GM21423 (cell line): ENCODE measurements at regions not wholly inside any gene's neighbourhood (a gene's known extent, or its start where the extent isn't known, plus 50 kb on each side); places are given as distances from the start of the nearest gene placed in this dataset.
"Not testable (repeated sequence)": the region's sequence is repeated elsewhere in the genome, so short reads cannot be mapped to it uniquely, and the experiment has no call there.

ENCODE experiments used
- ATAC-seq: cut with Tn5 transposase; IDR thresholded peaks from one replicate; pipeline ENCODE4 v1.9.1; 2021; ENCODE audit warnings: mild to moderate bottlenecking, moderate library complexity; ENCODE audit not compliant: unreplicated experiment

- ATAC-seq, result no peak
Measured at GRCh38 chrX:13518126-13518525, 51.3 kb upstream of the EGFL6 start.

- ATAC-seq, result no peak
Measured at GRCh38 chrX:13515211-13515930, 54.0 kb upstream of the EGFL6 start.

DNA sequence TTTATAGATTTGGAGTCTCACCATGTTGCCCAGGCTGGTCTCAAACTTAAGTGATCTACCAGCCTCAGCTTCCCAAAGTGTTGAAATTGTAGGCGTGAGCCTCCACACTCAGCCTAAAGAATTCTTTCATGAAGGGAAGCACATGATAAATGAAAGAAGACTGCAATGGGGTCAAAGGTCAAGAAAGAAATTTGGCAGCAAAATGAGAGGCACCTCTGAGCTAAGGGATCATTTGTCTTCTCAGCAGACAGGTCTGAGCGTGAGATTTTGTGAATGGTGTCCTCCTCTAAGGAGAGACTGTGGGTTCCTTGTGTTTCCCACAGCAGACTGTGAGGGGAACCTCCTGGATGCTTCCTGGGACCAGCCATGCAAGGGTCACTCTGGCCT is 57.5 kb upstream of the EGFL6 start:
- ATAC-seq, result no peak

DNA sequence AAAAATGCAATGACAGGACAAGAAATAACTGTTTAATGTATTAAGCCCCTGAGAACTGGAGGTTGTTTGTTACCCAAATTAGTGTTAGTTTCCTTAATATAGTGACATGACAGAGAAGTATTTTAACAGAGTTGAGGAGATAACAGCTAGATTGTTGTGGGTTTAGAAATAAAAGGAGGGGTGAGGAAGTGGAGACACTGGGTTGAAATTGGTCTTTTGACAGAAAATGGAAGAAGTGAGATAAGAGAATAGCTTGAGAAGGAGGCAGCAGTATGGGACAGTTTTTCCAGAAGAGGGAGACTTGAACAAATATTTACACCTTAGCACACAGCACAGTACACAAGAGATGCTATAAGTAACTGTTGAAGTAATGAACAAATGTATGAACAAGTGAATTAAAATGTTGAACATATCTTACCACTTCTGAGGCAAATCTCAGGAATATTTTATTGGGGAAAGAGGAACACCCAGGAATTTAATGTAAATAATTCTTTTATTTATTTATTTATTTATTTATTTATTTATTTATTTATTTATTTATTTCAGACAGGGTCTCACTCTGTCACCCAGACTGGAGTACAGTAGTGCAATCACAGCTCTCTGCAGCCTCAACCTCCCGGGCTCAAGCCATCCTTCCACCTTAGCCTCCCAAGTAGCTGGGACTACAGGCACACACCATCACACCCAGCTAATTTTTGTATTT is 58.0 kb upstream of the EGFL6 start:
- no peak for ATAC-seq

GRCh38 chrX:13507893-13508292 is 61.5 kb upstream of the EGFL6 start:
- no peak for ATAC-seq

DNA sequence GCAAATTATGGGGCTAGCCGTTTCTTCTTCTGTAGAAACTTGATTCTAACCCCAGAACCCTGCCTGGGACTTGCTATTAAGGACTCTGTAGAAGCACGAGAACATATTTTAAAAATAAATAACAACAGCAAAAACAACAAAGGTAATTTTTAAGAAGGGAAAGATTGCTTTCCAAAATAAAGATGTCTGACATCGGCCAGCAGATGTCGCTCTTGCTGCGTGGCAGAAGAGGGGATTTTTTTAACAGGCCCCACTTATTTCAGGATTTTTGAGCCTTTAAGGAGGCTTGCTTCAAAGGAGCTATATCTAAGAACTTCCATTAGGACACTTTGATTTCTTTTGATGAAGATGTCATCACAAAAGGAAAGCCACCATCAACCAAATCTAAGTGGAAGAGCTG is 62.8 kb upstream of the EGFL6 start:
- no peak for ATAC-seq

GRCh38 chrX:13502590-13502989 is 66.8 kb upstream of the EGFL6 start:
- no peak for ATAC-seq

GRCh38 chrX:13499736-13500135 is 69.7 kb upstream of the EGFL6 start:
- no peak for ATAC-seq

DNA sequence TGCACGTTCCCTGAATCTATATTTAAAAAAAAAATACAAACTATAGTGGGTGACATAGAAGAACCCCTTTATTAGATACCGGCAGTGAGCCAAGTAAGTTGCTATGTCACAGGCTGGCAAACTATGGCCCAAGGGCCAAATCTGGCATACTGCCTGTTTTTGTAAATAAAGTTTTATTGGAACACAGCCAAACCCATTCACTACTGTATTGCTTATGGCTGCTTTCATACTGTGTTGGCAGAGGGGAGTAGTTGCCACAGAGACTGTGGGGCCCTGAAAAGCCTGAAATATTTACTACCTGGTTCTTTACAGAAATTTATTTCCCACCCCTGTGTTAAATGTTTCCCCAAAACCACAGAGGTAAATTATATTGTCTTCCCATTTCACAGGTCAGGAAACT is 71.2 kb upstream of the EGFL6 start:
- no peak for ATAC-seq

GRCh38 chrX:13495232-13495631 is 74.2 kb upstream of the EGFL6 start:
- ATAC-seq, result no peak

- no peak for ATAC-seq
Measured at GRCh38 chrX:13494562-13494961, 74.8 kb upstream of the EGFL6 start.

DNA sequence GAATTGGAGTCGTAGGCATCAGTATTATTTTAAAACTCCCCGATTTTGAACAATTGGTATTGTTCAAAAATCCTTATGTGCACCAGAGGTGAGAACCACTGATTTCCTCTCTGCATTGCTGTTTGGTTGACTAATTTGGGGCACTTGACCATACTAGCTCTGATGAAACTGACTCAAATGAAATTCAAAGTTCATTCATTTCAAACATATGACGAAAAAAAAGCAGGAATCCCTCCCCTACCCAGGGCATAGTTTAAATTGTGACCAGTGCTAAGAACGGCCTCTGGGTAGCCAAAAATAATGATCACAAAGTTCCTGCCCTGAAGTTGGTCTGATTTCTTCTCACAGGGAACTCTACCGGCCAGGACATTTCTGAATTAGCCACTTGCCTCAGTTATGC is 75.7 kb upstream of the EGFL6 start:
- no peak for ATAC-seq

GRCh38 chrX:13492286-13492685 is 77.1 kb upstream of the EGFL6 start:
- no peak for ATAC-seq

GRCh38 chrX:13491061-13491460 is 78.3 kb upstream of the EGFL6 start:
- no peak for ATAC-seq

DNA sequence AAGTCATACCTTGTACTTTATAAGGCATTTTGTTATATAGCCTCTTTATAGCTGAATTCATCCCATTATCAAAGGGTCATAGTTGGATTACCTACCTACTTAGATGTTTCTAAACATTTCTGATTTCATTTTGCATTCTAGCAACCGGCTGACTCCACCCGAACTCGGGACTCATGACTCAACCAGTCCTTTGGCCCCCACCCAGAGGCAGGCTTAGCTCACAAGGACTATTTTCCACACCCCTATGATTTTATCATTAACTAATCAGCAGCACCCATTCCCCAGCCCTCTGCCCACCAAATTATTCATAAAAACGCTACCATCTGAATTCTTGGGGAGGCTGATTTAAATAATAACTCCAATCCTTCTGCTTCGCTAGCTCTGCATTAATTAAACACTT is 79.9 kb upstream of the EGFL6 start:
- ATAC-seq, result no peak

DNA sequence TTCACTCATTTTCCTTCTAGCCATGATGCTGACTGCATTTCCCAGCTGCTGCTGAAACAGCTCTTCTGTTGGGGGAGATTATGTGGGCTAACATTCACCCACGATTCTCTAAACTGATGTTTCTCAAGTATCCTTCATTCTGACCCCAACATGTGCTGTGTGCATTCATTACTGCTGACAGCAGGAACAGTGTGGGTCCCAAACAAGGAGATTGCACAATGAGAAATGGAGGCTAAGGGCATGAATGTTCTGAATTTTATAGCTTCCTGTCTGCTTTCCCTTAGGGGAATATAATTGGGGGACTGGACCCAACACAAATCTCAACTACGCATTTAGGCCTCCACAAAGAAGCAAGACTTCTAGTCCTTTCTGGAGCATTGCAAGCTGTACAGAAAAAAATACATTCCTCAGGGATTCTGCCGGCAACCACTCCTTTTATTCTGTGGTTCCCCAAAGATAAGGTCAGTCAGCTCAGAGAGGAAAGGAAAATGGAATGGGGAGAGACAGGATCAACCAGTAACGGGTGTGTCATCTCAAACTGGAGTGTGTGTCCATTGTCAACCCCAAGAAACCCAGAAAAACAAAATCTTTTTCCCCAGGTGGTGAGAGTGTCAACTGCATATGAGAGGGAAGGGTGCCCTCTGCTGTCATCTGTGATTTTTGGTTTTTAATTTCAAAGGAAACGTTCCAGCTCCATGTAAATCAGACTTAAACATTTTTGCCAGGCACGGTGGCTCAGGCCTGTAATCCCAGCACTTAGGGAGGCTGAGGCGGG is 81.5 kb upstream of the EGFL6 start:
- ATAC-seq, result no peak

GRCh38 chrX:13485167-13485566 is 84.2 kb upstream of the EGFL6 start:
- ATAC-seq, result no peak

GRCh38 chrX:13483773-13484172 is 85.6 kb upstream of the EGFL6 start:
- ATAC-seq, result no peak

DNA sequence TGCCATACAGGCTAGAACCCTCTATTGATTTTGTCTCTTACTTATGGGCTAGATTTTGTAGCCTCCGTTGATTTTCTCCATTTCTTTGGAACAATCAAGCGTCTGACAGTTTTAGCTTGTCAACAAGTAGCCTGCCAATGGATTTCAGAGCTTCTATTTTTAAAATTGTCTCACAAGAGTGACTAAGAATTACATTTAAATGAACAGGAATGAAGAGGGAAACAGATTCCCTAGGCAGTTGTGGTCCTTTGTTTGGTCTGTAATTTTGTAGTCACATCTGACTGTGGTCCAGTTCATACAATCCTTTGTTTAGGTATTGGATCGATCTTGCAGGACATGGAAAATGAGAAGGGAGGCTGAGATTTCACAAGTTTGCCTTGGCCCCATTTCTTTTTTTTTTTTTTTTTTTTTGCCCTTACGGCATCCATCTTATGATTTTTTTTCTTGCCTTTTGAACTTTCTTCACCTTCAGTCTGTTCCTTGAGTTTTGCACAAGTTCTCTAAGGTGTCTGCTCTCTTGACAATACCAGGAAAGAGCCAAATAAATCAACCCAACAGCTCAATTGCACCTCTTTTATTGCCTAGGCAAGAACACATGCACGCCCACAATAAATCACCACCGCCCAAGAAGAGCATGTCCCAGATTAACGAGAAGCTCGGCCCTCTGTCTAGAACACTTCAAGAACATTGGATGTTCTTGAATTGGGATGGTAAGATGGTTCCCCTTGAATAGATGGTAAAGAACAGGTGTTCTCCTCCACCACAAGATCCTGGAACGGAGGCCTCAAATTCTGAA is 86.5 kb upstream of the EGFL6 start:
- ATAC-seq, result no peak

- not testable (repeated sequence) for ATAC-seq
Measured at GRCh38 chrX:13480780-13481179, 88.6 kb upstream of the EGFL6 start.

GRCh38 chrX:13479452-13479813 is 90.0 kb upstream of the EGFL6 start:
- no peak for ATAC-seq
